ENCODE measurements at regions not wholly inside any gene's neighbourhood (a gene's known extent, or its start where the extent isn't known, plus 50 kb on each side); places are given as distances from the start of the nearest gene placed in this dataset.

- TF ChIP-seq, protein P1, sequence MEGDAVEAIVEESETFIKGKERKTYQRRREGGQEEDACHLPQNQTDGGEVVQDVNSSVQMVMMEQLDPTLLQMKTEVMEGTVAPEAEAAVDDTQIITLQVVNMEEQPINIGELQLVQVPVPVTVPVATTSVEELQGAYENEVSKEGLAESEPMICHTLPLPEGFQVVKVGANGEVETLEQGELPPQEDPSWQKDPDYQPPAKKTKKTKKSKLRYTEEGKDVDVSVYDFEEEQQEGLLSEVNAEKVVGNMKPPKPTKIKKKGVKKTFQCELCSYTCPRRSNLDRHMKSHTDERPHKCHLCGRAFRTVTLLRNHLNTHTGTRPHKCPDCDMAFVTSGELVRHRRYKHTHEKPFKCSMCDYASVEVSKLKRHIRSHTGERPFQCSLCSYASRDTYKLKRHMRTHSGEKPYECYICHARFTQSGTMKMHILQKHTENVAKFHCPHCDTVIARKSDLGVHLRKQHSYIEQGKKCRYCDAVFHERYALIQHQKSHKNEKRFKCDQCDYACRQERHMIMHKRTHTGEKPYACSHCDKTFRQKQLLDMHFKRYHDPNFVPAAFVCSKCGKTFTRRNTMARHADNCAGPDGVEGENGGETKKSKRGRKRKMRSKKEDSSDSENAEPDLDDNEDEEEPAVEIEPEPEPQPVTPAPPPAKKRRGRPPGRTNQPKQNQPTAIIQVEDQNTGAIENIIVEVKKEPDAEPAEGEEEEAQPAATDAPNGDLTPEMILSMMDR (IDR thresholded peaks at IDR 0.05): no peak
- no peak for TF ChIP-seq POLR2A (IDR thresholded peaks at IDR 0.05)
These were observed 117.7 kb downstream of the C1D start for GRCh38 chr2:67945056-67945455.

All from body of pancreas (tissue), 4 donors.